ENCODE measurements at regions not wholly inside any gene's neighbourhood (a gene's known extent, or its start where the extent isn't known, plus 50 kb on each side); places are given as distances from the start of the nearest gene placed in this dataset.

DNA sequence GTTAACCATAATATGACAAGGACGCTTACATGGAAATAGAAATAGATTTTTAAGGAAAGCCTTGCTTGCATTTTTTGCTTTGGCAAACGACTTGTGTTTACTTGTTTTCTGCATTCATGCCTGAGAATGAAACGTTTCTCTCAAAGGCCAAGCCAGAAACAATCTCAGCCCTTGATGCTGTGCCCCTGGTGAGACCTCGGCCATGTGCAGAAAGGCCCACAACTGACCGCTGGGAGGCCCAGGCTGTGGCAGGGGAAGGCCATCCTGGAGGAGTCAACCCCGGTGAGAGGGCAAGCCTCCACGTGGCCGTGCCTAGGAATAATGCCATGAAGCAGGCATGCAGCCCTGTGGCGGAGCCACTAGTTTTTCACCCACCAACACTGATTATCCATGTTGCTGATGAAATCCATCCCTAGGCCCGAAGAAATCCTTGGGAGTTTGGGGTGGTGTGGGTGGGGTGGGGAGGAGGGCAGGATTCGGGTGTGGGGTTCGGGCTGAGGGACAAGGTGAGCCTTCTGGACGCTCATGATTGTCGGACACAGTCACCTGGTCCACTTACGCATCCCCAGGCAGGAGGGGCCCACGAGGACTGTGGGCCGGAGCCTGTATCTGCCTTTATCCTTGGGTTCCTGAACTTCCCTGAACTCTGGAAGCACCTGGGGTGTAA is 107.6 kb upstream of the APCDD1 start:
- TF ChIP-seq TCF12 (IDR thresholded peaks at IDR 0.05; ENCODE audit: low read depth), result no peak
- no peak for TF ChIP-seq RAD21 (IDR thresholded peaks at IDR 0.05; ENCODE audit: low read depth)
- TF ChIP-seq EP300 (IDR thresholded peaks at IDR 0.05; ENCODE audit: borderline replicate concordance), result no peak
- no peak for TF ChIP-seq MAX (IDR thresholded peaks at IDR 0.05)
- no peak for TF ChIP-seq TAF1 (IDR thresholded peaks at IDR 0.05; ENCODE audit: low read depth)
- no peak for TF ChIP-seq CREB1 (IDR thresholded peaks at IDR 0.05; ENCODE audit: low read depth)
- TF ChIP-seq NFIC (IDR thresholded peaks at IDR 0.05), result no peak
- TF ChIP-seq, protein P1, sequence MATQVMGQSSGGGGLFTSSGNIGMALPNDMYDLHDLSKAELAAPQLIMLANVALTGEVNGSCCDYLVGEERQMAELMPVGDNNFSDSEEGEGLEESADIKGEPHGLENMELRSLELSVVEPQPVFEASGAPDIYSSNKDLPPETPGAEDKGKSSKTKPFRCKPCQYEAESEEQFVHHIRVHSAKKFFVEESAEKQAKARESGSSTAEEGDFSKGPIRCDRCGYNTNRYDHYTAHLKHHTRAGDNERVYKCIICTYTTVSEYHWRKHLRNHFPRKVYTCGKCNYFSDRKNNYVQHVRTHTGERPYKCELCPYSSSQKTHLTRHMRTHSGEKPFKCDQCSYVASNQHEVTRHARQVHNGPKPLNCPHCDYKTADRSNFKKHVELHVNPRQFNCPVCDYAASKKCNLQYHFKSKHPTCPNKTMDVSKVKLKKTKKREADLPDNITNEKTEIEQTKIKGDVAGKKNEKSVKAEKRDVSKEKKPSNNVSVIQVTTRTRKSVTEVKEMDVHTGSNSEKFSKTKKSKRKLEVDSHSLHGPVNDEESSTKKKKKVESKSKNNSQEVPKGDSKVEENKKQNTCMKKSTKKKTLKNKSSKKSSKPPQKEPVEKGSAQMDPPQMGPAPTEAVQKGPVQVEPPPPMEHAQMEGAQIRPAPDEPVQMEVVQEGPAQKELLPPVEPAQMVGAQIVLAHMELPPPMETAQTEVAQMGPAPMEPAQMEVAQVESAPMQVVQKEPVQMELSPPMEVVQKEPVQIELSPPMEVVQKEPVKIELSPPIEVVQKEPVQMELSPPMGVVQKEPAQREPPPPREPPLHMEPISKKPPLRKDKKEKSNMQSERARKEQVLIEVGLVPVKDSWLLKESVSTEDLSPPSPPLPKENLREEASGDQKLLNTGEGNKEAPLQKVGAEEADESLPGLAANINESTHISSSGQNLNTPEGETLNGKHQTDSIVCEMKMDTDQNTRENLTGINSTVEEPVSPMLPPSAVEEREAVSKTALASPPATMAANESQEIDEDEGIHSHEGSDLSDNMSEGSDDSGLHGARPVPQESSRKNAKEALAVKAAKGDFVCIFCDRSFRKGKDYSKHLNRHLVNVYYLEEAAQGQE (IDR thresholded peaks at IDR 0.05; ENCODE audit: low read depth), result no peak

Data from Ishikawa (cell line).